Astrocyte of the spinal cord (primary cell): ENCODE measurements at regions not wholly inside any gene's neighbourhood (a gene's known extent, or its start where the extent isn't known, plus 50 kb on each side); places are given as distances from the start of the nearest gene placed in this dataset.
"Not testable (repeated sequence)": the region's sequence is repeated elsewhere in the genome, so short reads cannot be mapped to it uniquely, and the experiment has no call there.

Source experiments
- DNase-seq: peaks from one replicate; pipeline ENCODE4 v3.0.0; 2011; ENCODE audit warnings: low read depth, low spot score
- H3K4me3 ChIP-seq: 2 replicates; pipeline ENCODE4 v1.5.1; 2011; ENCODE audit warnings: low read depth, mild to moderate bottlenecking, low read length, moderate library complexity
- in situ Hi-C: cut with HindIII; loops from 2 replicates; pipeline ENCODE4 v1.10.0; 2017; ENCODE audit warnings: low sequenced_read_pairs
- TF ChIP-seq, protein P1 (sequence below): IDR thresholded peaks from 2 replicates; pipeline ENCODE4 v1.5.1; 2012; ENCODE audit warnings: low read depth, mild to moderate bottlenecking, low read length, inconsistent platforms

DNA sequence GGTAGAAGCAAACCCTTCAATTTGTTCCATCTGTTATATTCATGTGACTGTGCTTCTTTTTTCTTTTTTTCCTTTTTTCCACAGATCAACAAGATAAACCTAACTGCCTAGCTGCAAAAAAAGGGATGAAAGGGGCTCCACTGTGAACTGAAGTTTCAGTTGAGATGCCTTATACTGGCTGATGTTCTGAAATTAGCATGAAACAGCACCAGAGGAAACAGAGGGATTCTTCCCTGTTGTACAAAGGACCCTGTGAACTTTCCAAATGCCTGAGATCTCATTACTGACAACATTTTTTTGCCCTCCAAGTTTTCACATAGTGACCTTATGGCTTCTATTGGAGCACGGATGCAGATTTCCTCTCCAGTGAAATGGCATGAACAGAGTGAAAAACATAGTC is 302.7 kb upstream of the TFAP2D start:
- DNase-seq = no peak
- TF ChIP-seq, protein P1, sequence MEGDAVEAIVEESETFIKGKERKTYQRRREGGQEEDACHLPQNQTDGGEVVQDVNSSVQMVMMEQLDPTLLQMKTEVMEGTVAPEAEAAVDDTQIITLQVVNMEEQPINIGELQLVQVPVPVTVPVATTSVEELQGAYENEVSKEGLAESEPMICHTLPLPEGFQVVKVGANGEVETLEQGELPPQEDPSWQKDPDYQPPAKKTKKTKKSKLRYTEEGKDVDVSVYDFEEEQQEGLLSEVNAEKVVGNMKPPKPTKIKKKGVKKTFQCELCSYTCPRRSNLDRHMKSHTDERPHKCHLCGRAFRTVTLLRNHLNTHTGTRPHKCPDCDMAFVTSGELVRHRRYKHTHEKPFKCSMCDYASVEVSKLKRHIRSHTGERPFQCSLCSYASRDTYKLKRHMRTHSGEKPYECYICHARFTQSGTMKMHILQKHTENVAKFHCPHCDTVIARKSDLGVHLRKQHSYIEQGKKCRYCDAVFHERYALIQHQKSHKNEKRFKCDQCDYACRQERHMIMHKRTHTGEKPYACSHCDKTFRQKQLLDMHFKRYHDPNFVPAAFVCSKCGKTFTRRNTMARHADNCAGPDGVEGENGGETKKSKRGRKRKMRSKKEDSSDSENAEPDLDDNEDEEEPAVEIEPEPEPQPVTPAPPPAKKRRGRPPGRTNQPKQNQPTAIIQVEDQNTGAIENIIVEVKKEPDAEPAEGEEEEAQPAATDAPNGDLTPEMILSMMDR = no peak
- in situ Hi-C loops = no loop called here
- H3K4me3 ChIP-seq = no peak overlapping the region

DNA sequence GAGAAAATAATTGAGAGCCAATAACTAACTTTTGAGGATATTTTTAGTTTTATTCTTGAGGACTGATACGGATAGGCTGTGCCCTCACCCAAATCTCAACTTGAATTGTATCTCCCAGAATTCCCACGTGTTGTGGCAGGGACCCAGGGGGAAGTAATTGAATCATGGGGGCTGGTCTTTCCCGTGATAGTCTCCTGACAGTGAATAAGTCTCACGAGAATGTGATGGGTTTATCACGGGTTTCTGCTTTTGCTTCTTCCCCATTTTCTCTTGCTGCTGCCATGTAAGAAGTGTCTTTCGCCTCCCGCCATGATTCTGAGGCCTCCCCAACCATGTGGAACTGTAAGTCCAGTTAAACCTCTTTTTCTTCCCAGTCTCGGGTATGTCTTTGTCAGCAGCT is 292.3 kb upstream of the TFAP2D start:
- DNase-seq, H3K4me3 ChIP-seq, in situ Hi-C loops: not testable (repeated sequence)

DNA sequence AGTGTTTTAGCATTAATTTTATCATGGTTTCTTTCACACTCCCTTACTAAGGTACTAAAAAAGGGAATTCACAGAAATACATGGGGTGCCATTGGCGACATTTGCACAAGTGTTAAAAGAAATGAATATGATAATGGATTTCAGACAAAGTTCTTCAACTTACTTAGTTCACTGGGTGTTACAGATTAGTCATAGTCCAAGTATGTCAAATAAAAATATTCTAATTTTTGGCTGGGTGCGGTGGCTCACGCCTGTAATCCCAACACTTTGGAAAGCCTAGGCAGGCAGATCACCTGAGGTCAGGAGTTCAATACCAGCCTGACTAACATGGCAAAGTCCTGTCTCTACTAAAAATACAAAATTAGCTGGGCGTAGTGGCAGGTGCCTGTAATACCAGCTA is 286.1 kb upstream of the TFAP2D start:
- no peak overlapping the region for H3K4me3 ChIP-seq
- DNase-seq = no peak
- TF ChIP-seq, protein P1 = no peak
- in situ Hi-C loops = no loop called here

DNA sequence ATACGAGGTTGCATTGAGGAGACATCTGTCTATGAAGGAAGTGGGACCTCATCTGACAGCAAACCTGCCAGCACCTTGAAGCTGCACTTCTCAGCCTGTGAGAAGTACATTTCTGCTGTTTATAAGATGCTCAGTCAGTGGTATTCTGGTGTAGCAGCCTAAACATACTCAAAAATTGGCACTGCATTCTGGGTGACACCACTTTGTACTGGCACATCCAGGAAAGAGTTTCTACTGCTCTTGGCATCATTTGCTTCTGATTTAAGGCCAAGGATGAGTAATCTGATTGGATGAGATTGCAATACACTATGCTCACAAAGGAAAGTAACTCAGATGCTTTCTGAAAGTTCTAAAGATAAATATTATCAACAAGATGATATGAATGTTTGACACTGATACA is 275.4 kb upstream of the TFAP2D start:
- TF ChIP-seq, protein P1 = no peak
- H3K4me3 ChIP-seq = no peak overlapping the region
- in situ Hi-C loops = no loop called here
- DNase-seq = no peak

DNA sequence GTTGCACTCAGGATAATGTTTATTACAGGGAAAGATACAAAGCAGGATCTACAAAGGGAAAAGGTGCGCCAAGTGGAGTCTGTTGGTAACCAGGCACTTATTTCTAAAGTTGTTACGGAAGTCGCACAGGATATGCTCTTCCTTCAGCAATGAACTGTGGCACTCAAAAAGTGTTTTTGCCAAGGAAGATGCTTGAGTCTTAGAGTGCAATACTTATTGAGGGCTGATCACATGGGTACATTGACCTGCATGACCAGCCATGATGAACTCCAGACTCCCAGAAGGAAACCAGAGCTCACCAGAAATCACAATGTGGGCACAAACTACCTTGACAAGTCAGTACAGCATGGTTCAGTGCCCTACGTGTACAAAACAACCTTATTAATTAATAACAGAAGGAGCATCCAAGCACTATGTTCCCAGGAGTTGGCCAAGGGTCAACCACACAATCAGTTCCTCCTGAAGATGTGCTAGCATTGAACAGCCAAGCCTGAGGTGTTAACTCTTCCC is 270.7 kb upstream of the TFAP2D start:
- DNase-seq = no peak
- H3K4me3 ChIP-seq = no peak overlapping the region
- in situ Hi-C loops = no loop called here
- TF ChIP-seq, protein P1 = no peak

DNA sequence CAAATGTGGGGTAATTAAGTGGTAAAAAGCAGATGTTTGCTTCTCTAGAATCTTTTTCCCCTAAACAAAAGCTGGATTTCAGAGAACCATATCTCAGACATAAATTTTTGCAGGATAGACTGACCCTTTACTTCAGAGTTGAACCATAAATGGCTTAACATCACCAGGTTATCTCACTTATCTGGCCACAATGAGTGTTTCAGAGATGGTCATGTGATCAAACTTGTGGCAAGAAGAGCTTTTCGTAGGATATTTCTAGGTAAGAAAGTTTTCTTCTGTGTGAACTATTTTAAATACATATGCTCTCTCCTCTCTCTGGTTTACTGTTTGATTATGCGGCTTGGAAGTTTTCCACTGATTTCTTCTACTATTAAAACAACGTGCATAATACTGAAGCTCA is 270.2 kb upstream of the TFAP2D start:
- in situ Hi-C loops = no loop called here
- no peak for DNase-seq
- TF ChIP-seq, protein P1 = no peak
- no peak overlapping the region for H3K4me3 ChIP-seq

DNA sequence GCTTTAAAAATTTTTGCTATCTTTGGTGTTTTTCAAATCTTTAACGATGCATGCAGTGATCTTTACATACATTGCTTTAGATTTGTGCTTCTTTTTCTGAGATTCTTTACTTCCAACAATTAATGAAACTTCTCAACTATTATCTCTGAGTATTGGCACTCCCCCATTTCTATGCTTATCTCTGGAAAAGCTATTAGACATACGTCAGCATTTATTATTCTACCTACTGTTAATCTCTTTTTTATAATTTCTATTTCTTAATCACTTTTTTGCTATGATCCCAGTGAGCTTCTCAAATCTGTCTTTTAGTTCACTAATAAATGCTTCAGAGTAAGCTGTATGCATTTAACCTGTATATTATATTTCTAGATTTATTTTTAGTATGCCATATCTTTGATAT is 264.2 kb upstream of the TFAP2D start:
- TF ChIP-seq, protein P1 = no peak
- no peak overlapping the region for H3K4me3 ChIP-seq
- no peak for DNase-seq
- in situ Hi-C loops = no loop called here
